ENCODE measurements at regions not wholly inside any gene's neighbourhood (a gene's known extent, or its start where the extent isn't known, plus 50 kb on each side); places are given as distances from the start of the nearest gene placed in this dataset.

DNA sequence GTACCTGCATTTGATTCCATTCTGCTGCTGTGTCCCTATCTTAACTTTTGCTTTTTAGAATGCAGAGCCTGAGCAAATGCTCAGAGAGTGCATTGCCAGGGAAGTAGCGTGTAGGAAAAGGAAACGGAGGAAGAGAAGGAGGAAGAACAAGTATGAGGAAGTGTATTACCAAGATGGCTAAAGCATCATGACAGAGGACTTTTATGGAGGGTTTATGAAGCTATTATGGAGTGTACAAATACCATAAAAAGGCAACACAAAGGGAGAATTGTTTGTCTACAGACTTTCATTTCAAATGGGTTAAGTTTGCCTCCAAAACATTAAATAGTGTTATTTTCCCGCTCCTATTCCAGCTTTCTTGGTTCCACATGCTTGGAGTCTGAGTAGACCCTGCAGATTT lies 1899.8 kb upstream of the NUDT12 start:
- intact Hi-C loops (cut with micrococcal nuclease), result no loop called here
- Histone ChIP-seq H3K9me3 (replicated peaks) (peaks cover 21% of the 10 kb centered on the region), H3K27ac (replicated peaks) (no peak overlapping the region), H3K36me3 (no peaks in the 10 kb centered on the region), H3K4me3 (no peak overlapping the region), H3K4me1 (no peaks in the 10 kb centered on the region), H3K27me3 (ENCODE audit: low read depth) (no peaks in the 10 kb centered on the region)
- TF ChIP-seq, protein P1, sequence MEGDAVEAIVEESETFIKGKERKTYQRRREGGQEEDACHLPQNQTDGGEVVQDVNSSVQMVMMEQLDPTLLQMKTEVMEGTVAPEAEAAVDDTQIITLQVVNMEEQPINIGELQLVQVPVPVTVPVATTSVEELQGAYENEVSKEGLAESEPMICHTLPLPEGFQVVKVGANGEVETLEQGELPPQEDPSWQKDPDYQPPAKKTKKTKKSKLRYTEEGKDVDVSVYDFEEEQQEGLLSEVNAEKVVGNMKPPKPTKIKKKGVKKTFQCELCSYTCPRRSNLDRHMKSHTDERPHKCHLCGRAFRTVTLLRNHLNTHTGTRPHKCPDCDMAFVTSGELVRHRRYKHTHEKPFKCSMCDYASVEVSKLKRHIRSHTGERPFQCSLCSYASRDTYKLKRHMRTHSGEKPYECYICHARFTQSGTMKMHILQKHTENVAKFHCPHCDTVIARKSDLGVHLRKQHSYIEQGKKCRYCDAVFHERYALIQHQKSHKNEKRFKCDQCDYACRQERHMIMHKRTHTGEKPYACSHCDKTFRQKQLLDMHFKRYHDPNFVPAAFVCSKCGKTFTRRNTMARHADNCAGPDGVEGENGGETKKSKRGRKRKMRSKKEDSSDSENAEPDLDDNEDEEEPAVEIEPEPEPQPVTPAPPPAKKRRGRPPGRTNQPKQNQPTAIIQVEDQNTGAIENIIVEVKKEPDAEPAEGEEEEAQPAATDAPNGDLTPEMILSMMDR (IDR thresholded peaks at IDR 0.05; ENCODE audit: borderline replicate concordance), result no peak
- DNase-seq, result no peak

DNA sequence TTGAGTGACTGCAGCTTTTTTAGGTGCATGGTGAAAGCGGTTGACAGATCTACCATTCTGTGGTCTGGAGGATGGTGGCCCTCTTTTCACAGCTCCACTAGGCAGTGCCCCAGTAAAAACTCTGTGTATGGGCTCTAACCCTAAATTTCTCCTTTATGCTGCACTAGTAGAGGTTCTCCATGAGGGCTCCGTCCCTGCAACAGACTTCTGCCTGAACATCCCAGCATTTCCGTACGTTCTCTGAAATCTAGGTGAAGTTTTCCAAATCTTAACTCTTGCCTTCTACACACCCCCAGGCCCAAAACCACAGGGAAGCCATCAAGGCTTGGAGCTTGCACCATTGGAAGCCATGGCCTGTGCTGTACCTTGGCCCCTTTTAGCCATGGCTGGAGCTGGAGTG lies 1898.1 kb upstream of the NUDT12 start:
- no peaks in the 10 kb centered on the region for H3K36me3 ChIP-seq
- H3K27me3 ChIP-seq (ENCODE audit: low read depth), result no peaks in the 10 kb centered on the region
- TF ChIP-seq, protein P1 (IDR thresholded peaks at IDR 0.05; ENCODE audit: borderline replicate concordance), result no peak
- DNase-seq, result no peak
- H3K4me1 ChIP-seq, result no peaks in the 10 kb centered on the region
- peaks cover 21% of the 10 kb centered on the region for H3K9me3 ChIP-seq (replicated peaks)
- intact Hi-C loops (cut with micrococcal nuclease), result no loop called here
- H3K27ac ChIP-seq (replicated peaks), result no peak overlapping the region
- H3K4me3 ChIP-seq, result no peak overlapping the region

DNA sequence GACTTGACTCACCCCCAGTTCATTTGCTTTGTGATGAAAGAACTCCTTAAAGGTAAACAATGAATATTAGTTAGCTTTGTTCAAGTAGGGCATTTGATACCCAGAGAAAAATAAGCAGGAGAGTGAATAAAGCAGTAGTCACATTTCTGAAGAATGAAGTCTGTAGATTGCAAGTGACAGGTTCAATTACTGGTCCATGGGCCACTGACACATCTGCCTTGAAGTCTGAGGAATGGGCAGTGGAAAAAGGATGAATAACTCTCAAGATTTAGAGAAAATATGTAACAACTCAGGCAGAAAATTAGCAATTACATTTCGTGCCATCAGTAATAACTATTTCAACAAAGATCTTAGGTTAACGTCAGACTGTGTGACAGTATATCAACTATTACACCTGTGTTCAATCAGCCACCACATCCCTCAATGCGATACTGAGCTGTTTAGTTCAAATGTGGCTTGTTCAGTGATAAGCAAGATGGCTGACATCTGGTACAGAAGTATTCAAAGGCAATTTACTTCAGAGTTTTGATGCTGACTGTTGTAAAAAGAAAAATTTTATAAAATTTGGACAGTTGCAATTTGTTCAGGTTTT lies 1890.7 kb upstream of the NUDT12 start:
- Histone ChIP-seq H3K4me3 (no peak overlapping the region), H3K27ac (replicated peaks) (no peak overlapping the region), H3K27me3 (ENCODE audit: low read depth) (no peaks in the 10 kb centered on the region), H3K9me3 (replicated peaks) (peaks cover 22% of the 10 kb centered on the region), H3K4me1 (no peaks in the 10 kb centered on the region), H3K36me3 (no peaks in the 10 kb centered on the region)
- TF ChIP-seq, protein P1 (IDR thresholded peaks at IDR 0.05; ENCODE audit: borderline replicate concordance), result no peak
- intact Hi-C loops (cut with micrococcal nuclease), result no loop called here
- no peak for DNase-seq

DNA sequence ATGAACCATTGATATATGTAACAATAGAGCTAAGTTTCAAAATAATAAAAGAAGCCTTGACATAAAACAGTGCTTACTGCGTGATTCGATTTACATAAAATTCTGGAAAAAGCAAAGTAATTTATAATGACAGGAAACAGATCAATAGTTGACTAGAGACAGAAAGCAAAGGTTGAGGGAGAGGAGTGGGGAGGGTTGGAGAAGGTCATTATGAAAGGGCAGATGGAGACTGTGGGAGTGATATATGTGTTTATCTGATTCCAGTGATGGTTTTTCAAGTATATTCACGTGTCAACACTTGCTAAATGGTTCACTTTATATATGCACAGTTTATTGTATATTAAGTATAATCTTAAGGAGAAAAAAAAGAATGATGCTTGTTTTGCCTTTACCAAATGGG lies 1885.7 kb upstream of the NUDT12 start:
- Histone ChIP-seq H3K4me1 (no peaks in the 10 kb centered on the region), H3K4me3 (no peak overlapping the region), H3K27ac (replicated peaks) (no peak overlapping the region), H3K27me3 (ENCODE audit: low read depth) (no peaks in the 10 kb centered on the region), H3K9me3 (replicated peaks) (peaks cover 27% of the 10 kb centered on the region), H3K36me3 (no peaks in the 10 kb centered on the region)
- TF ChIP-seq, protein P1 (IDR thresholded peaks at IDR 0.05; ENCODE audit: borderline replicate concordance), result no peak
- no peak for DNase-seq
- intact Hi-C loops (cut with micrococcal nuclease), result no loop called here

DNA sequence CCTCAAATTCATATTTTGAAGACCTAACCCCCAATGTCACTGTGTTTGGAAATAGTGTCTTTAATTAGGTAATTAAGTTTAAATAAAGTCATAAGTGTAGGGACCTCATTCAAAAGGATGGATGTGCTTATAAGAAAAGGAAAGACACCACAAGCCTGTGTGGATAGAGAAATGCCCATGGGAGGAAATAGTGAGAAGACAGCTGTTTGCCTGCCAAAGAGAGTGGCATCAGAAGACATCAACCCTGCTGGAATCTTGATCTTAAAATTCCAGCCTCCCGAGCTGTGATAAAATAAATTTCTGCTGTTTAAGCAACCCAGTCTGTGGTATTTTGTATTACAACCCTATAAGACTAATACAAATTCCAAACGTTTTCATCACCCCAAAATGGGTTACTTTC lies 1867.9 kb upstream of the NUDT12 start:
- TF ChIP-seq, protein P1 (IDR thresholded peaks at IDR 0.05; ENCODE audit: borderline replicate concordance), result no peak
- no peak for DNase-seq
- H3K4me3 ChIP-seq, result no peak overlapping the region
- H3K36me3 ChIP-seq, result no peaks in the 10 kb centered on the region
- peaks cover under 1% of the 10 kb centered on the region for H3K9me3 ChIP-seq (replicated peaks)
- H3K4me1 ChIP-seq, result no peaks in the 10 kb centered on the region
- H3K27me3 ChIP-seq (ENCODE audit: low read depth), result no peaks in the 10 kb centered on the region
- H3K27ac ChIP-seq (replicated peaks), result no peak overlapping the region
- intact Hi-C loops (cut with micrococcal nuclease), result no loop called here

Data from left ventricle myocardium inferior (tissue), 1 donor.